Esophagus mucosa (tissue), 1 donor: ENCODE measurements at regions not wholly inside any gene's neighbourhood (a gene's known extent, or its start where the extent isn't known, plus 50 kb on each side); places are given as distances from the start of the nearest gene placed in this dataset.
"Not testable (repeated sequence)": the region's sequence is repeated elsewhere in the genome, so short reads cannot be mapped to it uniquely, and the experiment has no call there.

Source experiments
- ATAC-seq: fragments of 200-7000 bp; cut with Tn5 transposase; one replicate; pipeline ENCODE4 v1.9.1; 2020
- donor health status: DM: yes; HTN: yes; CAD: no.

DNA sequence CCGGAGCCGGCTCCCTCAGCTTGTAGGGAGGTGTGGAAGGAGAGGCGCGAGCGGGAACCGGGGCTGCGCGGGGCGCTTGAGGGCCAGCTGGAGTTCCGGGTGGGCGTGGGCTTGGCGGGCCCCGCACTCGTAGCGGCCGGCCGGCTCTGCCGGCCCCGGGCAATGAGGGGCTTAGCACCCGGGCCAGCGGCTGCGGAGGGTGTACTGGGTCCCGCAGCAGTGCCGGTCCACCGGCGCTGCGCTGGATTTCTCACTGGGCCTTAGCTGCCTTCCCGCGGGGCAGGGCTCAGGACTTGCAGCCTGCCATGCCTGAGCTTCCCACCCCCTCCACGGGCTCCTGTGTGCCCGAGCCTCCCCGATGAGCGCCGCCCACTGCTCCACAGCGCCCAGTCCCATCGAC is 404.3 kb downstream of the ZBBX start:
- not testable (repeated sequence) for ATAC-seq

DNA sequence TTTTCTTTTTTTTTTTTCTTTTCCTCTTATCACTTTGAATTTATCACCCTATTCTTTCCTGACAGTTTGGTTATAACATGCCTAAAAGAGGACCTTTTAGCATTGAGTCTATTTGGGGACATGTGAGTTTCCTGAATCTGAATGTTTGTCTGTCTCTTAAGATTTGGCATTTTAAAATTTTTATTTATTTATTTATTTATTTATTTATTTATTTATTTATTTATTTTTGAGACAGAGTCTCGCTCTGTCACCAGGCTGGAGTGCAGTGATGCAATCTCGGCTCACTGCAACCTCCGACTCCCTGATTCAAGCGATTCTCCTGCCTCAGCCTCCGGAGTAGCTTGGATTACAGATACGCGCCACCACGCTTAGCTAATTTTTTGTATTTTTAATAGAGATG is 412.4 kb downstream of the ZBBX start:
- not testable (repeated sequence) for ATAC-seq

GRCh38 chr3:166962911-166963310 is 417.2 kb downstream of the ZBBX start:
- ATAC-seq, result no peak

- ATAC-seq, result no peak
These were observed 423.0 kb downstream of the ZBBX start for GRCh38 chr3:166957121-166957520.

GRCh38 chr3:166955201-166955939 is 424.7 kb downstream of the ZBBX start:
- ATAC-seq, result no peak

GRCh38 chr3:166934879-166935278 is 445.2 kb downstream of the ZBBX start:
- ATAC-seq, result no peak

DNA sequence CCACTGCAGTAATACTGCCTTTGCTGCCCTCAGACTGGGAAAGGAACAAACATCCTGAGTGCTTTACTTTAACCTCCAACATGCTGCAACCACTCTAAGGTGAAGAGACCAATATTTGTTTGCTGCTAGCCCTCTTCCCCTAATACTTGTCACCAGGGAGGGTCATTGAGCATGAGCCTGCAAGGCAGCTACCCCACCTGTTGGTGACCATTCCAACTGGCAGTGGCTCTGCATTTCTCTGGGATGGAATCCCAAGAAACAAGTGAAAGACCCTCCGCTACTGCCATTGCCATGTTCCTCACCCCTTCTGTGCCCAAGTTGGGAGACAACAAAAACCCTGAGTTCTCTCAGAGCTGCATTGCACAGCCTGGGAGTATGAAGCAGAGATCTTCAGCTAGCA is 462.7 kb downstream of the ZBBX start:
- no peak for ATAC-seq

DNA sequence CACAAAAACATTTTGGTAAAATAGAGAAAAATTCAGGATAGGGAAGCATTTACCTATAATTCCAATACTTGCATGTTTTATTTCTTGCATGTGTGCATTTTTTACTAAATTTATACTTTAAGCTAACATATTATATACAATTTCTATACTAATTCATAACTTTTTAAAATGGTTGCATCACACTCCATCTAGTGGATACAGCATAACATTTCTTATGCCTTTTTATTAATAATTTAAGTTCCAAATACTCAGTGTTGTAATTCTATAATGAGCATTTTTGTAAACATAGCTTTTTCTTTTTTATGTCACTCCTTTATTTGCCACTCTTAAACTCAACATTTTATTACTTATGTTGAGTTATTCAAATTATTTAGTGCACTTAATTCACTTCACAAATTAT is 477.7 kb downstream of the ZBBX start:
- ATAC-seq, result no peak

- ATAC-seq, result no peak
These were observed 479.1 kb downstream of the ZBBX start for GRCh38 chr3:166900866-166901577.

GRCh38 chr3:166897811-166898210 is 482.3 kb downstream of the ZBBX start:
- ATAC-seq, result no peak

GRCh38 chr3:166889241-166889640 is 490.9 kb downstream of the ZBBX start:
- no peak for ATAC-seq

DNA sequence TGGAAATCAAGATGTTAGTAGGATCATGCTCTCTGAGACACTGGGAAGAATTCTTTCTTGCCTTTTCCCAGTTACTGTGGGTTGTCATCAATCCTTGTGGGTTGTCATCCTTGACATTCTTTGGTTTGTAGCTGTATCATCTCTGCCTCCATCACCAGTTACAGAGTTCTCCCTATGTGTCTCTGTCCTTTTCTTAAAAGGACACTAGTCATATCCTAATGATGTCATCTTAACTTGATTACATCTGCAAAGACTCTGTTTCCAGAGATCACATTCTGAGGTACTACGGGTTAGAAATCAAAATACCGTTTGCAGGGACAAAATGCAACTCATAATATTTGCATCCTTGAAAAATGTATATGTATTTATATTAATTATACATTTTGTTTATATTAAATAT is 500.4 kb downstream of the ZBBX start:
- no peak for ATAC-seq

DNA sequence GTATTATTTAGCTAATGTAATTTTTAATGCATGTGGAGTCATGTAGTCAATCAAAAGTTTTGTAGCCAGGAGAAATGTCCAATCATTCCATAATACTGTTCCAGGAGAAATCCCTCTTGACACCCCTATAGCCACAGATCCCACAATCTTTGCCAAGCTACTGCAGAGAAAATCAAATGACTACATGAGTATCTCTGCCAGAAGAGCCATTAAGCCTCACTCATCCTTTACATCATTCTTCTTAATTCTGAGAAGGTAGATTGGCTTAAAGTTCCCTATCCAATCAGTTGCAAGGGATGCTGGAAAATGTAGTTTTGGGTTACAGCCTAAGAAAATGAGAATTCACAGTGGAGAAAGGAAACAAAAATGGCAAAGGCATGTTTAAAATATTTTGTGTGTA is 502.1 kb downstream of the ZBBX start:
- no peak for ATAC-seq

DNA sequence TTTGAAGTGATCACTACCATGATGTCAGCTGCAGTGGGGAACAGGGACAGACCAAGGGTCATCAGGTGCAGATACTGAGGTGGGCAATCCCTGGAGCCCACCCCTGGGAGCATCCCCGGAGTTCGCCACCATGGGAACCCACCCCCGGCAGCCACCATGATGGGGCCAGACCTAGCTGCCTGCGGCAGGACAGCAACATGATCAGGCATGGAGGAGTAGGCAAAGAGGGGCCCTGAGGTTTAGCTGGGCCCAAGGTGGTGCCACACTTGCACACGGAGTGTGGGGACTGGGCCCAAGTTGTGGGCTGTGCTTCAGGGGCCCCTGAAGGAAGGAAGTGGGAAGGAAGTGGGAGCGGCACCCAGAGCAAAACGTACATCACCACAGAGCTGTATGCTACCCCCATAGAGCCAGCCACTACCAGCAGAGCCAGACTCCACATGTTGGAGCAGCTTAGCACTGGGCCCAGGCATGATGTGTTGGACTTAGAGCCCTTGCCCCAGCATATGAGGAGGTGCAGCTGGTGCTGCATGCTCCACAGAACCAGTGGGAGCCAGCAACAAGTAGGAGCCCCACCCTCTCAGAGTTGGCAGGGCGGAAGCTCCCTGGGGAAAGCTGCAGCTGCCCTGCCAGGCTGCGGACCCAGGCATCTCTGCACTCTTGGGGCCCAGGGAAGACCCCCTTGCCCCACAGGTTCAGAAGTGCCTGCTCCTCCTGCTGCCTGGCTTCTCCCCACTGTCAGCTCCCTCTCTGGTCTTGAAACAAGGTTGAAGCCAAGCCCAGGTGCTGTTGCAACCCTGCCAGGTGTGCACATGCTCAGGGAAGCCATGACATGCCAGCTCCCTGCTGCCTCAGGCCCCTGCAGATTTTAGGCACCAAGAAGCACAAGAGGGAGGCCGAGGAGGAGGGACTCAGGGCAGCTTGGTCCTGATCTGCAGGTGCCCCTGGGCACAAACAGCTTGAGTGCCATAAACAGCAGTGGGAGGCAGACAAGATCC is 515.3 kb downstream of the ZBBX start:
- ATAC-seq, result no peak

- no peak for ATAC-seq
These were observed 519.9 kb downstream of the ZBBX start for GRCh38 chr3:166860217-166860616.

GRCh38 chr3:166844329-166844728 is 535.8 kb downstream of the ZBBX start:
- no peak for ATAC-seq

GRCh38 chr3:166842784-166843183 is 537.3 kb downstream of the ZBBX start:
- not testable (repeated sequence) for ATAC-seq

DNA sequence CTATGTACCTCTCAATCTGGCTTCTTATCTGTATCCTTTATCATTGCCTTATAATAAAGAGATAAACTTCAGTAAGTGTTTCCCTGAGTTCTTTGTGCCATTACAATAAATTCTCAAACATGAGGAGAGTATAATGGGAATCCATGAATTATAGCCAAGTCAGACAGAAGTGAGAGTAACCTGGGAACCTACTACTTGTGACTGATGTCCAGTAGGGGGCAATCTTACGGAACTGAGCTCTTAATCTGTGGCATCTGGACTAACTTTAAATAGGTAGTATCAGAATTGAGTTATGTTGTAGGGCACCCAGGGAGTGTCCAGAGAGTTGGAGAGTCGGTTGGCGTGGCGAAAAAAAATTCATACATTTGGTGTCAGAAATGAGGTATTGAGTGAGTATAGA is 542.6 kb downstream of the ZBBX start:
- ATAC-seq, result no peak

GRCh38 chr3:166836836-166837235 is 543.3 kb downstream of the ZBBX start:
- no peak for ATAC-seq

GRCh38 chr3:166829896-166830295 is 550.2 kb downstream of the ZBBX start:
- no peak for ATAC-seq

DNA sequence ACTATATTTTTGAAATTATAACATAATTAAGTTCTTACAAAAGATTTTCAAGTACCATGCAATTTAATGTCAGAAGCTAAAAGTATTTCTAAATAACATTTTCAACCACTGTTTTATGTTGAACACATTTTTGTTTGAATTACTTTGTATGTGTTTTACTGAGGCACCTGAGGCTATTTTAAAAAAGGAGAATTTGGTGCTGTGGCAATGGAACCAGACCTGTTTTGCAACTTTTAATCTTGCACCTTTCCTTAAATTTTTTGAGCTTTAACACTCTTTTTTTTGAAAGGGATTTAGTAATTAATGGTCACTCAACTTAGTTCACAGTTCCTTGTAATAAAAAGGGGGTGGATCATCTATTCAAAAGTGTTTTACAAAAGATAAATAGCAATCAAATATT is 561.6 kb downstream of the ZBBX start:
- no peak for ATAC-seq

GRCh38 chr3:166817269-166817668 is 562.8 kb downstream of the ZBBX start:
- ATAC-seq, result not testable (repeated sequence)
